ENCODE measurements at regions not wholly inside any gene's neighbourhood (a gene's known extent, or its start where the extent isn't known, plus 50 kb on each side); places are given as distances from the start of the nearest gene placed in this dataset.

GRCh38 chr2:186327251-186327868 is 158.7 kb upstream of the ZC3H15 start:
- no peaks in the 10 kb centered on the region for H3K9me3 ChIP-seq (ENCODE audit: severe bottlenecking)
- no peak for TF ChIP-seq CTCF (IDR thresholded peaks at IDR 0.05; ENCODE audit: low read depth, low read length)
- H3K27ac ChIP-seq: no peak overlapping the region

DNA sequence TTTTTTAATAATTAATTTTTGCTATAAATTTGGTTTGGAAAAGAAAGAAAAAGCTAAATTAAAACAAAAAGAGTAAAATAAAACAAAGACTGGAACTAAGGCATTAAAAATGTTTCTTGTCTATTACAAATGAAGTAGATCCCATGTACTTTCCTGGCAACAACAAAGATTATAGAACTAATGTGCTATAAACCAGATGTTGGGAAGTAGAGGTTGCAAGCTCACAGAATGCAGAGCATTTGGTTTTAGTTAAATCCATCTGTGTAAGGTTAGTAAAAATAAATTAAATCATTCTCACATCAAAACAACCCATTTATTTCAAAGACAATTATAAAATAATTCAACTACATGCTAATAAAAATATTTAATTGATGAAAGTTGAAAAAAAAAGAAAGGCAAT is 157.2 kb upstream of the ZC3H15 start:
- Histone ChIP-seq H3K27me3 (ENCODE audit: insufficient read depth, low read depth, severe bottlenecking) (no peaks in the 10 kb centered on the region), H3K4me3 (ENCODE audit: low read depth, low read length) (no peak overlapping the region), H3K27ac (no peak overlapping the region), H3K36me3 (no peaks in the 10 kb centered on the region), H3K9me3 (ENCODE audit: severe bottlenecking) (no peaks in the 10 kb centered on the region)
- no peak for TF ChIP-seq CTCF (IDR thresholded peaks at IDR 0.05; ENCODE audit: low read depth, low read length)
- no peak for DNase-seq

More at GRCh38 chr2:186327251-186327868, 158.7 kb upstream of the ZC3H15 start:
- Histone ChIP-seq H3K36me3 (no peaks in the 10 kb centered on the region), H3K4me3 (ENCODE audit: low read depth, low read length) (no peak overlapping the region), H3K27me3 (ENCODE audit: insufficient read depth, low read depth, severe bottlenecking) (no peaks in the 10 kb centered on the region)
- DNase-seq: no peak

DNA sequence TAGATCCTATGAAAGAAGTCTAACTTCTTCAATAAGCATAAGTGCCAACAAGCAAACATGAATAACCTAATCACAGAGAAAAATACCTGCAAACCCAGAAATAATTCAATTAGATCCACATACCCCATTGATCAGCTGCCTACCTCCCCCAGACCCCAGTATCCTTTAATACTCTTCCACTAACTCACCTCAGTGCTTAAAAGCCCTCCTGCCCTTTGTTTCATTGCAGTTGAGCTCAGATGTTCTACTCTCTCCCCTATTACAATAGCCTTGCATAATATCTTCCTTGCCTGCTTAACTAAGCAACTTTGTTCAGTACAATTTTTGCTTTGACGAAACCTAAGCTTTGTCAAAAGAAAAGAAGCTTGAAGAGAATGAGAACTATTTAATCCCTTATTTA is 156.0 kb upstream of the ZC3H15 start:
- TF ChIP-seq CTCF (IDR thresholded peaks at IDR 0.05; ENCODE audit: low read depth, low read length): no peak
- Histone ChIP-seq H3K27ac (no peak overlapping the region), H3K27me3 (ENCODE audit: insufficient read depth, low read depth, severe bottlenecking) (no peaks in the 10 kb centered on the region), H3K36me3 (no peaks in the 10 kb centered on the region), H3K9me3 (ENCODE audit: severe bottlenecking) (no peaks in the 10 kb centered on the region), H3K4me3 (ENCODE audit: low read depth, low read length) (no peak overlapping the region)
- DNase-seq: no peak

- Histone ChIP-seq H3K27ac (no peak overlapping the region), H3K4me3 (ENCODE audit: low read depth, low read length) (no peak overlapping the region), H3K36me3 (no peaks in the 10 kb centered on the region), H3K27me3 (ENCODE audit: insufficient read depth, low read depth, severe bottlenecking) (no peaks in the 10 kb centered on the region), H3K9me3 (ENCODE audit: severe bottlenecking) (no peaks in the 10 kb centered on the region)
- no peak for DNase-seq
- no peak for TF ChIP-seq CTCF (IDR thresholded peaks at IDR 0.05; ENCODE audit: low read depth, low read length)
Measured at GRCh38 chr2:186339716-186340115, 146.3 kb upstream of the ZC3H15 start.

GRCh38 chr2:186342029-186342428 is 144.0 kb upstream of the ZC3H15 start:
- H3K27ac ChIP-seq: no peak overlapping the region
- no peaks in the 10 kb centered on the region for H3K27me3 ChIP-seq (ENCODE audit: insufficient read depth, low read depth, severe bottlenecking)
- H3K36me3 ChIP-seq: no peaks in the 10 kb centered on the region
- DNase-seq: no peak
- H3K4me3 ChIP-seq (ENCODE audit: low read depth, low read length): no peak overlapping the region
- no peaks in the 10 kb centered on the region for H3K9me3 ChIP-seq (ENCODE audit: severe bottlenecking)
- no peak for TF ChIP-seq CTCF (IDR thresholded peaks at IDR 0.05; ENCODE audit: low read depth, low read length)

- no peak for TF ChIP-seq CTCF (IDR thresholded peaks at IDR 0.05; ENCODE audit: low read depth, low read length)
- Histone ChIP-seq H3K36me3 (no peaks in the 10 kb centered on the region), H3K9me3 (ENCODE audit: severe bottlenecking) (no peaks in the 10 kb centered on the region), H3K27me3 (ENCODE audit: insufficient read depth, low read depth, severe bottlenecking) (no peaks in the 10 kb centered on the region), H3K27ac (no peak overlapping the region), H3K4me3 (ENCODE audit: low read depth, low read length) (no peak overlapping the region)
- no peak for DNase-seq
Measured at GRCh38 chr2:186345745-186346144, 140.3 kb upstream of the ZC3H15 start.
